ENCODE measurements at regions not wholly inside any gene's neighbourhood (a gene's known extent, or its start where the extent isn't known, plus 50 kb on each side); places are given as distances from the start of the nearest gene placed in this dataset.
"Not testable (repeated sequence)": the region's sequence is repeated elsewhere in the genome, so short reads cannot be mapped to it uniquely, and the experiment has no call there.

GRCh38 chr16:33995821-33996372 is 536.5 kb downstream of the TP53TG3F start:
- H3K4me1 ChIP-seq (ENCODE audit: control insufficient read depth, low read depth, low read length); H3K36me3 ChIP-seq (ENCODE audit: control insufficient read depth, low read depth, low read length); H3K27me3 ChIP-seq (ENCODE audit: control insufficient read depth, insufficient read depth, low read length); H3K9ac ChIP-seq (ENCODE audit: low read length); H3K9me3 ChIP-seq (ENCODE audit: control insufficient read depth, low read depth, low read length); H3K4me3 ChIP-seq (ENCODE audit: low read length); H3K27ac ChIP-seq (ENCODE audit: low read length): not testable (repeated sequence)

GRCh38 chr16:34001184-34001583 is 541.8 kb downstream of the TP53TG3F start:
- H3K4me3 ChIP-seq (ENCODE audit: low read length); H3K9ac ChIP-seq (ENCODE audit: low read length); H3K27ac ChIP-seq (ENCODE audit: low read length); H3K36me3 ChIP-seq (ENCODE audit: control insufficient read depth, low read depth, low read length); H3K4me1 ChIP-seq (ENCODE audit: control insufficient read depth, low read depth, low read length); H3K27me3 ChIP-seq (ENCODE audit: control insufficient read depth, insufficient read depth, low read length); H3K9me3 ChIP-seq (ENCODE audit: control insufficient read depth, low read depth, low read length): not testable (repeated sequence)

- H3K9me3 ChIP-seq (ENCODE audit: control insufficient read depth, low read depth, low read length); H3K36me3 ChIP-seq (ENCODE audit: control insufficient read depth, low read depth, low read length); H3K4me3 ChIP-seq (ENCODE audit: low read length); H3K9ac ChIP-seq (ENCODE audit: low read length); H3K27ac ChIP-seq (ENCODE audit: low read length); H3K27me3 ChIP-seq (ENCODE audit: control insufficient read depth, insufficient read depth, low read length); H3K4me1 ChIP-seq (ENCODE audit: control insufficient read depth, low read depth, low read length): not testable (repeated sequence)
Measured at GRCh38 chr16:34001961-34002360, 542.5 kb downstream of the TP53TG3F start.

GRCh38 chr16:34014841-34015820 is 555.7 kb downstream of the TP53TG3F start:
- not testable (repeated sequence) for H3K4me1 ChIP-seq (ENCODE audit: control insufficient read depth, low read depth, low read length); H3K36me3 ChIP-seq (ENCODE audit: control insufficient read depth, low read depth, low read length); H3K27ac ChIP-seq (ENCODE audit: low read length); H3K4me3 ChIP-seq (ENCODE audit: low read length); H3K9ac ChIP-seq (ENCODE audit: low read length); H3K27me3 ChIP-seq (ENCODE audit: control insufficient read depth, insufficient read depth, low read length)
- H3K9me3 ChIP-seq (ENCODE audit: control insufficient read depth, low read depth, low read length): peaks cover 14% of the 10 kb centered on the region

- H3K36me3 ChIP-seq (ENCODE audit: control insufficient read depth, low read depth, low read length); H3K9ac ChIP-seq (ENCODE audit: low read length); H3K27ac ChIP-seq (ENCODE audit: low read length); H3K27me3 ChIP-seq (ENCODE audit: control insufficient read depth, insufficient read depth, low read length); H3K4me1 ChIP-seq (ENCODE audit: control insufficient read depth, low read depth, low read length); H3K4me3 ChIP-seq (ENCODE audit: low read length): not testable (repeated sequence)
- peaks cover 14% of the 10 kb centered on the region for H3K9me3 ChIP-seq (ENCODE audit: control insufficient read depth, low read depth, low read length)
Measured at GRCh38 chr16:34018277-34018676, 558.9 kb downstream of the TP53TG3F start.

- no peak overlapping the region for H3K27ac ChIP-seq (ENCODE audit: low read length)
- no peaks in the 10 kb centered on the region for H3K27me3 ChIP-seq (ENCODE audit: control insufficient read depth, insufficient read depth, low read length)
- H3K4me3 ChIP-seq (ENCODE audit: low read length): no peak overlapping the region
- no peaks in the 10 kb centered on the region for H3K4me1 ChIP-seq (ENCODE audit: control insufficient read depth, low read depth, low read length)
- no peak overlapping the region for H3K9ac ChIP-seq (ENCODE audit: low read length)
- no peaks in the 10 kb centered on the region for H3K36me3 ChIP-seq (ENCODE audit: control insufficient read depth, low read depth, low read length)
- peaks cover 39% of the 10 kb centered on the region for H3K9me3 ChIP-seq (ENCODE audit: control insufficient read depth, low read depth, low read length)
Measured at GRCh38 chr16:34050787-34051320, 591.4 kb downstream of the TP53TG3F start.

- H3K36me3 ChIP-seq (ENCODE audit: control insufficient read depth, low read depth, low read length): no peaks in the 10 kb centered on the region
- H3K27me3 ChIP-seq (ENCODE audit: control insufficient read depth, insufficient read depth, low read length): no peaks in the 10 kb centered on the region
- H3K9me3 ChIP-seq (ENCODE audit: control insufficient read depth, low read depth, low read length): peaks cover 38% of the 10 kb centered on the region
- no peak overlapping the region for H3K4me3 ChIP-seq (ENCODE audit: low read length)
- H3K4me1 ChIP-seq (ENCODE audit: control insufficient read depth, low read depth, low read length): no peaks in the 10 kb centered on the region
- no peak overlapping the region for H3K27ac ChIP-seq (ENCODE audit: low read length)
- H3K9ac ChIP-seq (ENCODE audit: low read length): no peak overlapping the region
Measured at GRCh38 chr16:34054137-34054536, 594.7 kb downstream of the TP53TG3F start.

- Histone ChIP-seq H3K4me1 (ENCODE audit: control insufficient read depth, low read depth, low read length) (no peaks in the 10 kb centered on the region), H3K27me3 (ENCODE audit: control insufficient read depth, insufficient read depth, low read length) (no peaks in the 10 kb centered on the region), H3K9me3 (ENCODE audit: control insufficient read depth, low read depth, low read length) (peaks cover 33% of the 10 kb centered on the region), H3K27ac (ENCODE audit: low read length) (no peak overlapping the region), H3K4me3 (ENCODE audit: low read length) (no peak overlapping the region), H3K9ac (ENCODE audit: low read length) (no peak overlapping the region), H3K36me3 (ENCODE audit: control insufficient read depth, low read depth, low read length) (no peaks in the 10 kb centered on the region)
Measured at GRCh38 chr16:34054969-34055368, 595.6 kb downstream of the TP53TG3F start.

- not testable (repeated sequence) for H3K27me3 ChIP-seq (ENCODE audit: control insufficient read depth, insufficient read depth, low read length); H3K27ac ChIP-seq (ENCODE audit: low read length); H3K4me1 ChIP-seq (ENCODE audit: control insufficient read depth, low read depth, low read length); H3K36me3 ChIP-seq (ENCODE audit: control insufficient read depth, low read depth, low read length); H3K4me3 ChIP-seq (ENCODE audit: low read length); H3K9ac ChIP-seq (ENCODE audit: low read length)
- H3K9me3 ChIP-seq (ENCODE audit: control insufficient read depth, low read depth, low read length): peaks cover 54% of the 10 kb centered on the region
Measured at GRCh38 chr16:34062620-34063253, 603.3 kb downstream of the TP53TG3F start.

GRCh38 chr16:34063498-34064157 is 604.2 kb downstream of the TP53TG3F start:
- not testable (repeated sequence) for H3K27ac ChIP-seq (ENCODE audit: low read length); H3K9ac ChIP-seq (ENCODE audit: low read length); H3K36me3 ChIP-seq (ENCODE audit: control insufficient read depth, low read depth, low read length); H3K4me3 ChIP-seq (ENCODE audit: low read length); H3K4me1 ChIP-seq (ENCODE audit: control insufficient read depth, low read depth, low read length); H3K27me3 ChIP-seq (ENCODE audit: control insufficient read depth, insufficient read depth, low read length)
- peaks cover 58% of the 10 kb centered on the region for H3K9me3 ChIP-seq (ENCODE audit: control insufficient read depth, low read depth, low read length)

- not testable (repeated sequence) for H3K36me3 ChIP-seq (ENCODE audit: control insufficient read depth, low read depth, low read length); H3K4me3 ChIP-seq (ENCODE audit: low read length); H3K27ac ChIP-seq (ENCODE audit: low read length); H3K4me1 ChIP-seq (ENCODE audit: control insufficient read depth, low read depth, low read length); H3K27me3 ChIP-seq (ENCODE audit: control insufficient read depth, insufficient read depth, low read length); H3K9ac ChIP-seq (ENCODE audit: low read length)
- peaks cover 64% of the 10 kb centered on the region for H3K9me3 ChIP-seq (ENCODE audit: control insufficient read depth, low read depth, low read length)
Measured at GRCh38 chr16:34064602-34065001, 605.2 kb downstream of the TP53TG3F start.
